Activated CD8-positive, alpha-beta memory T cell treated with anti-CD3 and anti-CD28 coated beads, Interleukin-2, amount 50 U/mL, for 1 hour (primary cell): ENCODE measurements at regions not wholly inside any gene's neighbourhood (a gene's known extent, or its start where the extent isn't known, plus 50 kb on each side); places are given as distances from the start of the nearest gene placed in this dataset.

Experiments used
- DNase-seq: peaks from one replicate; pipeline ENCODE4 v3.0.0-alpha.2; 2020; ENCODE audit errors: extremely low read depth

- no peak for DNase-seq
Measured at GRCh38 chr2:196587056-196587455, 52.5 kb upstream of the CCDC150 start.

- no peak for DNase-seq
Measured at GRCh38 chr2:196587739-196588138, 51.8 kb upstream of the CCDC150 start.

- no peak for DNase-seq
Measured at GRCh38 chr2:196589419-196589818, 50.1 kb upstream of the CCDC150 start.
